EL (cell line): ENCODE measurements at regions not wholly inside any gene's neighbourhood (a gene's known extent, or its start where the extent isn't known, plus 50 kb on each side); places are given as distances from the start of the nearest gene placed in this dataset.

ENCODE experiments used
- DNase-seq: peaks from one replicate; pipeline ENCODE4 v3.0.0-alpha.2; 2016

DNA sequence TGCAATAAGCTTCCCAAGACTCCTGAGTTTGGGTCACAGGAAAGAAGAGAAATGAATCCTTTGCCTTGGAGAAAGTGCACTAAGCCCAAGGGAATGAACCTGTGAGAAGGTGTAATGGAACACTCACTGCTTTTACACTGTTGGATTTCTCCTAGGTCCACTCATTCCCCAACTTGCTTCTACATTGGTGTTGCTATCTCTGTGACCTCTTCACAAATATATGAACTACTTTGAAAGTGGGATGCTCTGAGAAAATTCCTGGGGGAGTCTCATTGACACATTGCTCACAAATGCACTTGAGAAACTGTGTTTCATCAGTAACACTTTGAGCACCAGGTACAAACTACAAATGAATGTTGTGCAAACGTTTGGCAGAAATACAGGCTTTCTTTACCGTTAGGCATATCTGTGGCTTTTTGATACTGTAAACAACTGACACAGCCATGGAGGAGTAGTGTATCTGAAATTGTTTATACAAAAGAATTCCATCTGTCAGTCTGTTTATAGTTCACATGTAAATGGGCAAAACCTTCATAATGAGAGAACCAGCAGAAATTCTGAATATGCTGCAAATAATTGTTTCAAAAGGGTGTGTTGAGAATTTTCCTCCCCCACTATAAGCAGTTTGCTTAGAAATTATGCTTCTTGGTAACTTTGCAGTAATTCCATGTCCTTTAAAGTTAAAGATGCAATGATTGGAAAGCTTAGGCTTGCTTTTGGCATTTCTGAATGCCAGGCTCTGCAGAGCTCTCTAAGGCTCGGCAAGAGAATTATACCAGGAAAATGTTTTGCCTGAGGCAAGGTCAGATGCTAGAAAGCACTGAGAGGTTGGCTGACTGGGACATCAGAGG lies 348.5 kb upstream of the DDHD1 start:
- peak; percentile 62 for DNase-seq

DNA sequence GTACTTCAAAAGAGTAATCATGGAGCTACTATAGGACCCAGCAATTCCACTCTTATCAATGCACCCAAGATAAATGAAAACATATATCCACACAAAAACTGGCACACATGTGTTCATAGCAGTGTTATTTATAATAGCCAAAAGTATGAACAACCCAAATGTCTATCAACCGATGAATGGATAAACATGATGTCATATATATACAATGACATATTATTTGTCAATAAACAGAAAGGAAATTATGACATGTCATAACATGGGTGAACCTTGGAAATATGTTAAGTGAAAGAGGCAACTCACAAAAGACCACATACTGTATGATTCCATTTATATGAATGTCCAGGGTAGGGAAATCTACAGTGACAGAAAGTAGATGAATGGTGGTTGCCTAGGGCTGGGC lies 347.1 kb upstream of the DDHD1 start:
- no peak for DNase-seq

DNA sequence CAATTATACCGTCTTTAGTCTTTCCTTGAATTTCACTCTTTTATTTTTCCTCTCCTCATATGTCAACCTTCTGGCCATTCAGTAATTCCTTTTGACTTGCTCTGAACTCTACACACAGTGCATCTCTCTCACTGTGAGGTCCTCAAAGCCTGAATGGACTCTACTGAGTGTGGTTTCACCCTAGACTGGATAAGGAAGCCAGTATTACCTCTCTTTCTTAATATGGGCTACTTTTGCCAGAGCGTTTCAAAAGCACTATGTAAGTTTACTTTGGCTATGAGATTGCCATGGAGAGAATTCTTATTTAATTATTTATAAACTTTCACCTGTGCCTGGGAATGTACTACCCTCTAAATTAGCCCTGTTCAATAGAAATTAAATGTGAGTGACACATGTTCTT lies 343.5 kb upstream of the DDHD1 start:
- DNase-seq = no peak

DNA sequence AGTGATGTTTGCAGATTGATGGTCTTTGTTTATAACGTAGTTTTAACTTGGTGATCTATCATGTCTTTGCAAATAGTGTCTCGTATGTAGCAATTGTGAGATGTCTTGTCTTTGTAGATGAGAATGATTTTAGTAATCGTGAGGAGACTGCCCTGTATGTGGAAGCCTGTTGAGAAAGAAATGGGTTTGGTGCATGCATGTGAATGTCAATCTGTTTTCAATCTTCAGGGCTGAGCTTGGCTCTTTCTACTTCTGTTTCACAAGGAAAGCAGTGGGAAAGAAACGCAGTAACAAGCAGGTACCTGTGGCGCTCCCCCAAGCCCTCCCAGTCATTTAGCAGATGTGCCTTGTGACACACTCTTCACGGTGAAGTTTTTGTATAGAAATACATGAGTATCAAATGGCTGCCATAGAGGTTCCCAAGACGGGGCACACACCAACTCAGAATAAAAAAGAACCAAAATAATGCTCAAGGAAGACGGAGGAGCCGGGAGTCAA lies 342.8 kb upstream of the DDHD1 start:
- DNase-seq = no peak

DNA sequence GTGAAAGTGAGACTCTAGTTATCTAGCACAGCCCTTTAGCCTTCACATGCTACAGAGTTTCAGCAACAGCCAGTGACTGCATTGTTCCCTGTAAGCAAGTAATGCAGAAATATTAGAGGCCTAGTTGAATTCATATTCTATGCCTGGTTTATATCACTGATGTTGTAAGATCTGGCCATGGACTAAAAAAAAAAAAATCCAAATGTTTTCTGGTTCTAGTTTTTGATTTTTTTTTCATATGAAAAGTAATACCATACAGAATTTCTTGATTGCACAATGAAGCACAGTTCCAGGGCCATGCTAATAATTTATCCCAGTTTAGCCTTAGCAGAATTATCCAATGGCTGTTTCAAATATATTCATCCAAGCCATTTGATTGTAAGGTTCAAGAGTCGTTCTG lies 341.5 kb upstream of the DDHD1 start:
- no peak for DNase-seq

DNA sequence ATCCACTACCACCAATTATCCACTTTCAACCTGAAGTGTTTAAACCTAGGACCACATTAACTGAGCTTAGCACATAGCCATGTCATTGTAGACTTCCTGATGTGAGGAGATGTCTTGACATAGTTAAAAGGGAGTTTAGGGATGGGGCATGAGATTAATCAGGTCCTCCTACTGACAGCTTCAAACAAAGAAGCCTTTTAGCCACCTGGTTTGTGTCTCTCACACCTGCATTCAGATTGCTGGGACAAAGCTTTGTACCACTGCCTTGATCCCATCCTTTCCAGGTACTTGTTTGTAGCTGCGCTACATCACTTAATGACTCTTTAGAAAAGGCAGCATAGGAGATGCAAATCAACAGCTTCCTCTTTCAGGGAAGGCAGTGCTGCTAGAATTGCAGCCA lies 340.7 kb upstream of the DDHD1 start:
- DNase-seq = no peak

DNA sequence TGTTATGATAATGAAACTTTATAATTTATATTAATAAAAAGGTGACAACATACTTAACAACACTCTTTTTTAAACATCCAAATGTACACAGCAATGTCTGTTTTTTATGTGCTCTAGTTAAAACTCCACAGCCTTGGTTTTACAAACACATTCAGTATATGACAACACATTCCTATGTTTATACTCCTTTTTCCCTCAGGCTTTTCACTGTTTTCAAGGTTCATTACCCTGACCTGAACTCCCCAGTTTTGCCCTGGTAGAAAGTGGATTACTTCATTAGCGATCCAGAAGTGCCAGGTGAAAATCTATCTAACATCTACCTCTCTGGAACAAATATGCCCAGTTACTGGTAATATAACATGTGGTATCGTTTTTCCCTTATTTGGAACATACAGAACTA lies 340.2 kb upstream of the DDHD1 start:
- no peak for DNase-seq

DNA sequence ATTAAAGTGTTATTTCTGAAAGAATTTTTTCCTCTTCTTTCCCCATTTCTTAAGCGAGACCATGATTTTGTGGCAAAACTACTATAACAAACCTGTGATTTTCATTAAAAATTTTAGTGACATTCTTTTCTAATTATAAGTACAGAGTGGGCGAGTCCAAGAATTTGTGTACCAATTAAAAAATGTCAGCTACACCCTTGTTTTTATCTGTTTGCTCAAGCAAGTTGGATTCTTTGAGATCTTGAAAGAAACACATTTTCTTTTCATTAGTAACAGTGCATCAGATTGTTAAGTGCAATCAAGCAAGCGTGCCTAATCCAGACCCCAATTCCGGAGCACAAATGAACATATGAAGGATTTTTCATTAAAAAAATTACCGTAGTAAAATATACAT lies 338.8 kb upstream of the DDHD1 start:
- DNase-seq = peak; percentile 13

DNA sequence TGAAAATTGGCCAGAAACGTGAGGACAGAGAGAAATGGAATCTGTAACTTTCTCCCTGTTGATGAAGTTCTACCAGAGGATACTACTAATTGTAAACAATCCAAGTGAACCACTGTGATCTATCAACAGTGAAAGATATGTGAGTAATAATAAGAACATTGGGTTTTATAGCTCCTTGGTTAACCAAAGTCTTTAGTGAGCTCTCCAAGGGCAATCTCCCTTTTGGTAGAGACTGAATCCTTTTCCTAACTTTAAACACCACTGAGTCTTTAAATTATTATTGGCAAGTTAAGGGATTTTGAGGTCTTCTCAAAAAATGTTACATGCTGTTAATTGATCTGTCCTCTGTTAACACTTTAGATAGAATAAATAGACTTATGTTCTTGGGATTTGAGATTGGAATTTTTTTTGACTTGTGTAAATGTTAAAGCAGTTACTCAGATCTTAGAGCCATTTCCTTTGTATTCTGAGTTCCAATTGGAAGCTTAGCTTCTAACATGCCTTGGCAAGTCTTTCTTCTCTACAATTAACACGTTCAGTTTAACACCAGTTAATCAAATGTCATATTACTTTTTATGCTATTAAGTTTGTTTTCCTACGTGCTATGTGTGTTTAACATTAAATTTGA lies 338.2 kb upstream of the DDHD1 start:
- DNase-seq = peak; percentile 31

DNA sequence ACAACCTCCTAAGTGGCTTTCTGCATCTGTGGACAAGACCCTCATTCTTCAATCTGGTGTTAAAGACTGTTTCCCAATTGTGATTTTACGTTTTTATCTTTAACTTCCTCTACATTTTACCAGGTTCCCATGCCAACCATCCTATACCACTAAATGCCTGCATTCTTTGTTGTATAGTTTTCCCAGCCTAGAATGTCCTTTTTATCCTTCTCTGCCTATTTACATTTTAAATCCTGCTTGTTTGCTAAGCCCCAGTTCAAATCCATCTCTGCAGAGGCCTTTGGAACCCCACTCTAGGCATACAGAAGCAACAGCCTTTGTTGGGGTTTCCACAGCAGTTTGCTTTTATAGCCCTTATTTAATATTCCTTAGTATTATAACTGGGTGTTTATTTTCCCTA lies 325.1 kb upstream of the DDHD1 start:
- DNase-seq = no peak

DNA sequence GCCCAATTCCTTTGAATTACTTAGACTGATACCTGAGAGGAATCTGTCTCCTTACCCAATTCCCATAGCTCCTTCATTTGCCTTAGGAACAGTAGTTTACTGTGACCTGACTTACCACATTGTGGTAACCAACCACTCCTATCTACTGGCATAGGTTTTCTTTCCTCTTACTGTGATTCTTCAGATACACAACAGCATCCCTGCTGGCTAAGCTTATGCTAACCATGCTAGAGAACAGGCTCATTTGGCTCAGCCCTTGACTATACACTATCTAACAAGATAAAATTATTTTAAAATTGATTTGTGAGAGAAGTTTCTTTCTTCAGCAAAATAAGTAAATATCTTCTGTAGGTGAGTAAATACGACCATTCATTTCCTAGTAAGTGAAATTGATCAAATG lies 320.4 kb upstream of the DDHD1 start:
- DNase-seq = no peak

DNA sequence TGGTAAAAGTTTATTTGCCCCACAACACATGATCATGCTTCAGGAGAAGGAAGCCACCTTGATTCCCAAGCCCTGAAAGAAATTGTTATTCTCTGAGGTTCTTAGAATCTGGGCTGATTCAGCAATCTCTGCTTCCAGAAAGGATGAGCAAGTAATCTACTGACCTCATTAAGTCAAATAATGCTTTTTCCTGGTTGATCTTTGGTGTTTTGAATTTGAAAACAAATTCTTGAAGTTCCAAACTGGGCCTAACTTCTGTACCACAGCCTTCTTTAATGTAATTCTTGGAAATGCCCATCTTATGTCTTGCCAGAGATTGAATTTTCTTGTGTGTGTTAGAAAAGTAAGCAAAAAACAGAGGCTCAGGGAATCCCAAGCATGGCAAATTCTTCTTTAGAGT lies 319.2 kb upstream of the DDHD1 start:
- DNase-seq = no peak

DNA sequence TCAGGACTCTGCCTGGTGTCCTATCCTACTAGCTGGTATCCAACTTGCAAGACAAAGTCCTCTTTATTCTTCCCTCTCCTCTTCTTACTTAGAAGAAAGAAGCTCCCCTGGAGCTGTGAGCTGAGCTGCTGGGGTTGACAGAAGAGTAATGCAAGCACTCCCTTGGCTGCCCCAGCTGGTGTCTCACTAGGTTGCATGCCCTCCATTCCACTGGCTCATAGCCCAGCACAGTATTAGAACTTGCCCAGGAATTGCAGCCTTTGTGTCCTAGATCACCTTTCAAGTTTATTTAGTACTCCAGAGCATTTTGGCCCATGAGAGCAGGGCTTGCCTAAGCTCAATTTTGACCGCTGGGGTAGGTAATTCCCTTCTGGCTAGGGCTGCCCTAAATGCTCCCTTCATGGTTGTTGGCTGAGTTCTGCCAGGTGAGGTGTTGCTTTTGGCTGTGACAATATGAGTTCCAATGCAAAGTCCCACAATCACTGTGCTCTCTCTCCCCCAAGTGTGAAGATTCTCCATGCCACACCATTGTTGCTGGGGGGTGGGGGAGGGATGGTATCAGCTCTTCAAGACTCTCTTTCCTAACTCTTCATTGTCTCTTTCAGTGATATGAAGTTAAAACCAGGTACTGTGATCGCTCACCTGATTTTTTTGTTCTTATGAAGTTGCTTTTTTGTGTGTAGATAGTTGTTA lies 317.4 kb upstream of the DDHD1 start:
- DNase-seq = peak; percentile 40

DNA sequence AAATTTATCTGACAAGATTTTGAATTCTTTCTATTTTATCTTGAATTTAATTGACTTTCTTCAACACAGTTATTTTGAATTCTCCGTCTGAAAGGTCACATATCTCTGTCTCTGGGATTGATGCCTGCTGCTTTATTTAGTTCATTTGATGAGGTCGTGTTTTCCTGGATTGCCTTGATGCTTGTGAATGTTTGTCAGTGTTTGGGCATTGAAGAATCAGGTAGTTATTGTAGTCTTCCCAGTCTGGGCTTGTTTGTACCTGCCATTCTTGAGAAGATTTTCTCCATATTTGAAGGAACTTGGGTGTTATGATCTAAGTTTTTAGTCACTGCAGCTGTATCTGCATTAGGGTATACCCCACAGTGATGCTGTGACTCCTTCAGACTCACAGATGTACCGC lies 315.8 kb upstream of the DDHD1 start:
- no peak for DNase-seq

DNA sequence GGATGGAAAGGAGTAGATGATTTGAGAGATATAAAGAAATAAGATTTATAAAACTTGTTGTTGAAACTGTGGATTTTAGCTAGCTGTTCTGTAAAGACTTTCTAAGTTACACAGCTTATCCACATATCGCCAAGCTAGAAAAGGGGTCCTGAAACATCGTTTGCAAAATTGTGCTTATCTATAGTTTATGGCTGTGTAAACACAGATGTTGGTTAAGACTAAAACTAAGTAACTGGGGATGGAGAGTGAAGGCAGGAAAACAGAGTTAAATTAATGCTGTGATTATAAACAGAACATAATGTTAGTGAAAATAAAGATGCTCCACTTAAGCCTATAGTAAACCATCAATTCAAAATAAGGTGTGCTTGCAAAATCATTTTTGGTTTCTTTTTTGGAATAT lies 311.3 kb upstream of the DDHD1 start:
- no peak for DNase-seq

DNA sequence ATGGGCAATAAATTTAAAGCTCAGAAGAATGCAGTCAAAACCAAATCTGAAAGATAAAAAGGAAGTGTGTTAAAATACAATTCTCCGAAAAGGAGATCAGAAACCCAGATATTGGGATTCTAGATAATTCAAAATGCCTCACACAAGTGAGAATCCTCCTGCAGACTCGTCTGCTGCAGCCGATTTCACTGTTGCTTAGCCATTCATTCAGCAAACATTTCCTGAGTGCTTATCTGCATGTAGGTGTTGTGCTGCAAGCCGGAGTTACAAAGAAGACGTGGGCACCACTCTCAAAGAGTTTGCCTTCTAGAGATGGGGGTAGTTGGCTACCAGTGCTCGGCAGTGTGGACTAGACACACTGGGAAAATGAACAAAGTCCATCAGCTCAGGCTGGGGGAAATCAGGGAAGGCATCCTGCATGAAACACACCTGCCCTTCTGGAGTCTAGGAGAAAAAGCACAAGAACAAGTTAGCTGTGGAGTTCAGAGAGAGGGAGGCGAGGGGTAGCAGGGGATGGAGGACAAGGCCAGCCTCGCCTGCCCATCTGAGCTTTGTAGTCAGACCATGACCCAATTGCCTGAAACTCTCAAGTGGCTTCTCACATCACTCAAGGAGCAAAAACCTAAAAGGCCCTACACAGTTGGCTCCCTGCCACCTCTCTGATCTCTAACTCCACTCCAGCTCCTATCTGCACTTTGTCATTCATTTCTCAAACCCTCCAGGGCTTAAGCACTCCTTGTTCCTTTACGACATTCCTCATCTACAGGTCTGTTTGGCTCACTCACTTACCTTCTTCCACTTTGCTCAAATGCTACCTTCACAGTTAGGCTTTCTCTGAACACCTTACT lies 310.0 kb upstream of the DDHD1 start:
- DNase-seq = no peak

DNA sequence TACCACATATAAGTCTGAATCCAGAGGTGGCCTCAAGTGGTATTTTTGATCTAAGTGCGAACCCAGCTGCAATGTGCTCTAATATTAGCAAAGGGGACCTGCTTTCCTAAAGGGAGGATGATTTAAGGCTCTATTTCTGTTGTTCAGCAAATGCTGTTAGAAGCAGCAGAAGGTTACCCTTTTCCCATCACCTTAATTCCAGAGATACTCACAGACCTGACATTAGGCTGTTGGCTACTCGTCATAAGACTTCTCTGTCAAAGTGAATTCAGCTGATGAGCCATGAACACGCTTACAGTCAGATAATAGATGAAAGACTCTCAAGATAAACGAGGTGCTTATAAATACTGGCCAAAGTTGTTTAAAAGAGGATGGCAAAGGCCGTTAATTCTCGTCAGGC lies 308.7 kb upstream of the DDHD1 start:
- no peak for DNase-seq

DNA sequence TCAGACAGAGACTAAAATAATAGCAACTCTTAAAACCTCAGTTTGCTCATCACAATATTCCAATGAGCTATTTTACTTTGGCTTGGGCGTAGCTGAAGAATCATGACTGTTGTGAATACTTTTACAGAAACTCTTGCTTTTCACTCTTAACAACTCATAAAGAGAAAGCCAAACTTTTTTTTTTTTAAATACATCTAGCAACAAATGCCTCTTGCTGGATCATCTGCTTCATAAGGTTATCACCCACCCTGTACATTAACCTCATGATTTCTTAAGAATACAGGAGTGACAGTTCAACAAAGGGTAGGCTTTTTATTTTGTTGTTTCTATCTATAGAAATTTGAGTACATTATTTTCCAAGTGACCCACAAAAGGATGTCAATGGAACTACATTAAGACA lies 307.4 kb upstream of the DDHD1 start:
- DNase-seq = no peak

DNA sequence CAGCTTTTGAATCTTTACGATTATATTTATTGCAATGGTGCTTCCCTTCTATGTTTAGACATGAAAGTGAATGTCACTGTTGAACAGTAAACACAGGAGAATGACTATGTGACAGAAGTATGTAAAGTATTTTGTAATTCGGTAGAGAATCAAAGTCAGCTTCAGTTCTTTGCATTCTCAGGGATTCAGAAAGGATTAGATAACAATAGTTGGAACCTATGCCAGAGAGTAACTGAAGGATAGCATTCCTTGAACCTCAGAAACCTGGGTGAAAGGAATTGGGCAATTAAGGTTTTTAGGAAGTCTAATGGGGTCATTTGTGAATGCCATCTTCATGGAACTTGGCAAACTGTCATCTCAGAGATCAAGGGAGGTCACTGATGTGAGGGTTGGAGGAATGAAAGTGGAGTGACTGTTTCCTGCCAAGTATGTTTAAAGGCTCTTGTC lies 305.3 kb upstream of the DDHD1 start:
- DNase-seq = peak; percentile 86

DNA sequence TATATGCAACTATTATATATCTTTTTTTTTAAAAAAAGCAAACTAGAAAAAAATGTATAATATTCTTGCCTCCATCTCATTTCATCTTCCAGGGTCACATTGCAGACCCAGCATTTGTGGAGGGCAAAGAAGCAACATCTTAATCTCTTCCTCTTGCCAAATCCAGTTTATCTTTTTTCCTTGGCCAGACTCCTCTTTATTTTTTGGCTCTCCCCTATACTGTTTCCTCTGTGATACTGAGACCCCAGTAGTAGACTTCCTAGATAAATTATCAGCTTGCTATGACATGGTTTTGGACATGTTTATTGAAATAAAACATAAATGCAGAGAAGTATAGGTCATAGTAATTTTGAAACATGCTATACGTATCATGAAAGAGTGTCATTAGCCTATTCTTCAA lies 303.8 kb upstream of the DDHD1 start:
- no peak for DNase-seq

DNA sequence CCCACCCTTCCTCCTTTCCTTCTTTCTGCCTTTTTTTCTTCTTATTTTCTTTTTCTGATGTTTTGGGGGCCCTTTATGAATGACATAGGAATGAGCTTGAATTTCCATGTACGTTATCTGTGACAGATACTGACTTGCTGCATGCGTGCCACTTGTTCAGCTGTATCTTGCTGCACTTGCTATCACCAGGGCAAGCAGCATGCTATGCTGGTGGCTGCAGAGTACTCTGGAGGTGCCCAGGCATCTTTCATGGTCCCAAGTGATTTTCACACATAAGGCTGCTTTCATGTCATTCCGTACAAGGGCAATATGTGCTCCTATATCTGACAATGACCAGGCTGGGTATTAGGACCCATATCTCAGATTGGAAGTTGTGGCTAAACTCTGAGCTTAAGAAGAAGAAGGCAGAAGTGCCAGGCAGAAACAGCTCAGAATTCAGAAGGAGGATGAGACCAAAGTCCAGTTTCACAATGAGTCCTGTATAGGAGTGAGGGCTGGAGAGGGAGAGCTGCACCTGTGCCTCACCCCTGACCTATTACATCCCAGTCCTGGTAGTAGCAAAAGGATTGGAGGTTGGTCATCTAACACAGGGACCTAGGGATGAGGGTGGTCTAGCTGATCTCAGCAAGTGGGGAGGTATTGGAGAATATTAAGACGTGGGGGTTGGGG lies 299.0 kb upstream of the DDHD1 start:
- DNase-seq = no peak

DNA sequence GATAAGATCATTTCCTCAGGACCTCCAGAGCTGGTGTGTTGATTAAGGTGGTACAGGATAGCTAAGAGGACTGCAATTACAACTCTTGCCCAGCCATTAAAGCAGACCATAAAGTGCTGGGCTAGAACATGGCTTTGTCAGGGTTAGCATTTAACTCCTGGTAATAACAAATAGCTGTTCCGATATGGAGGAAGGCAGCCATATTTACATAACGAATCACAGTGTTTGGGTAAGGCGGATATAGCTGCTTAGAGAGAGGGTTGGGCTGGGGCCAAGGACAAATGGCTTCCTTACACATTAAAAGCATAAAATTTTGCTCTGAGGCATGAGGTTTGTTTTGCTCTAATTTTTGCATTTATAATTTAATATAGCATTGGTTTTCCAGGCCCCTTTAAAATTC lies 297.7 kb upstream of the DDHD1 start:
- peak; percentile 46 for DNase-seq
